GM04503 (cell line): ENCODE measurements at regions not wholly inside any gene's neighbourhood (a gene's known extent, or its start where the extent isn't known, plus 50 kb on each side); places are given as distances from the start of the nearest gene placed in this dataset.

ENCODE experiments used
- DNase-seq: peaks from one replicate; pipeline ENCODE4 v3.0.0-alpha.2; 2012; ENCODE audit warnings: low read depth

- DNase-seq: no peak
Measured at GRCh38 chr6:71396410-71396801, 107.8 kb downstream of the OGFRL1 start.

- no peak for DNase-seq
Measured at GRCh38 chr6:71399279-71399678, 110.7 kb downstream of the OGFRL1 start.

GRCh38 chr6:71400852-71401251 lies 112.2 kb downstream of the OGFRL1 start:
- DNase-seq: no peak

DNA sequence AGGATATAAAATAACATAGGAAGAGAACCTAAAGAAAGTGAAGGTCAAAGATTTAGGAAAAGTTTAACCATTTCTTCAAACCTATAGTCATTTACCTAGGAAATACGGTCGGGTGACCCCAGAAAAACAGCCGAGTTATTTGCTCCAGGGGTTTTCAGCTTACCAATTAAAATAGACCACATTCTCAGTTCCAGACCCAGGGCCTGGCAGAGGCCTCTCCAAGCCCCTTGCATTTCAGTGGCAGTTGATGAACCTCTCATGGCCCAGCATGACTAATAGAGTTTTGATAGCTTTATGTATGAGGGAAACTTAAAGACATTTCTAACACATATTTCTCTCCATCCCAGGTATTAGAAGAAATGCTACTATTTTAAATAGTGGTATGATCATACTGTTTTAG lies 113.5 kb downstream of the OGFRL1 start:
- no peak for DNase-seq

- DNase-seq: no peak
Measured at GRCh38 chr6:71403422-71404134, 115.0 kb downstream of the OGFRL1 start.

DNA sequence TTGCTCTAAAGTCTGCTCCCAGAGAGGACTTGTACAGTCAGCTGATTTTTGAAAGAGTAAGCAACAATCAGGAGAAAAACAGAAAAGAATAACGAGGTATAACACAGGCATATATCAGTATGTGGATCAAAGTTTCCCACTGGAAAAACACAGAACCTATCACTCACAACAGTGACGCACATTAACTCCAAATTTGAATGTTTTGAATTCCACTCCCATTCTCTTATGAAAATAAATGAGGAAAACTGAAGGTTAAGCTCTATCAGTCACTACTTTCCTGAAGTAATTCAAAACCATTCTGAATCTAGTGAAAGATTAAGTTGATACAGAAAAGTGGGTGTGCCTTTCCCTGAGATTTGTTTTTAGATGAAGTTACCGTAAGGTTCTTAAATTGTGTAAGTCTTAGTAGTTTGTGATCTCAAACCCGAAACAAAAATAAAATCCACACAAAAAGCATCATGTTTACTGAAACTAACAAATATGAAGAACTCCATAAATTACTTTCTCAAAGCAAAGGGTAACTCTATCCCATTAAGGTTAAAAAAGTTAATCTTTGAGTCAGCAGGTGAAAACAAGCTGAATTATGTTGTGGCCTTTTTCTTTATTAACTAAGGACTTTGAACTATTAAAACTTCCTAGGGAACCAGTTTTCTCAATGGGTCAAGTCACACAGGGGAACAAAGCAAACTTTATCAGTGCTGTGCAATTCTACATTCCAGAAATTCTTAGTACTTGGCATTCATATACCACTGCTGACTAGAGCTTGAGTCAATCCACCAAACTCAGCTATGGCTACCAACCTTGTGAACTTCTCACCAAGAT lies 115.7 kb downstream of the OGFRL1 start:
- DNase-seq: peak; percentile 70

DNA sequence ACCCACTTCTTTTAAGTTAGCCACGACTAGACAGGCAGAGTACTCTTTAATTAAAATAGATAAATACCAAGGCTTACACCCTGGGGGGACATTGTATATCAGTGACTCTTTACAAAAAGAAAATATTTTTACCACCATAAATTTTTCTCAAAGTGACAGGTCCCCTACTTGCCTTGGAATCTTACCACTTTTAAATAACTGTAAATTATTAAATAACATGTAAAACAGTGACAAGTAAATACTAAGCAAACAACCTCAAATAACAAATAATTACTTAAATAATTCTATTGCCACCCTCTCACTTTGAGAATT lies 116.3 kb downstream of the OGFRL1 start:
- no peak for DNase-seq

DNA sequence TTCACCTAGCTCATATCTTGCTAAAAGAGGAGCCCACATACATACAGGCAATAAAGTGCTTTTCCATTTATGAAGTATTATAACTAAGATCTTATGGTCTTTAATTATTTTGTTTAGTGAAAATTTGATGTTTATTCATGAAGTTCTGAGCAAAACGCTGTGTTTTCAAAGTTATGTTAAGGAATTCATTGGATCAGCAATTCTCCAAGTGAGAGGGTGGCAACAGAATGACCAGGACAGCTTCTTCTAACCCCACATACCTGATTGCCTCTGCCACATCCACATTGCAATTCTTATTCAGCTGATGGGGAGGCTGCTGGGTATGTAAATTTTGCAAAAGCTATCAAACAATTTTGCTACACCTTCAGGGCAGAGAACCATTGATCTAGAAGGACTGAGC lies 116.8 kb downstream of the OGFRL1 start:
- no peak for DNase-seq

DNA sequence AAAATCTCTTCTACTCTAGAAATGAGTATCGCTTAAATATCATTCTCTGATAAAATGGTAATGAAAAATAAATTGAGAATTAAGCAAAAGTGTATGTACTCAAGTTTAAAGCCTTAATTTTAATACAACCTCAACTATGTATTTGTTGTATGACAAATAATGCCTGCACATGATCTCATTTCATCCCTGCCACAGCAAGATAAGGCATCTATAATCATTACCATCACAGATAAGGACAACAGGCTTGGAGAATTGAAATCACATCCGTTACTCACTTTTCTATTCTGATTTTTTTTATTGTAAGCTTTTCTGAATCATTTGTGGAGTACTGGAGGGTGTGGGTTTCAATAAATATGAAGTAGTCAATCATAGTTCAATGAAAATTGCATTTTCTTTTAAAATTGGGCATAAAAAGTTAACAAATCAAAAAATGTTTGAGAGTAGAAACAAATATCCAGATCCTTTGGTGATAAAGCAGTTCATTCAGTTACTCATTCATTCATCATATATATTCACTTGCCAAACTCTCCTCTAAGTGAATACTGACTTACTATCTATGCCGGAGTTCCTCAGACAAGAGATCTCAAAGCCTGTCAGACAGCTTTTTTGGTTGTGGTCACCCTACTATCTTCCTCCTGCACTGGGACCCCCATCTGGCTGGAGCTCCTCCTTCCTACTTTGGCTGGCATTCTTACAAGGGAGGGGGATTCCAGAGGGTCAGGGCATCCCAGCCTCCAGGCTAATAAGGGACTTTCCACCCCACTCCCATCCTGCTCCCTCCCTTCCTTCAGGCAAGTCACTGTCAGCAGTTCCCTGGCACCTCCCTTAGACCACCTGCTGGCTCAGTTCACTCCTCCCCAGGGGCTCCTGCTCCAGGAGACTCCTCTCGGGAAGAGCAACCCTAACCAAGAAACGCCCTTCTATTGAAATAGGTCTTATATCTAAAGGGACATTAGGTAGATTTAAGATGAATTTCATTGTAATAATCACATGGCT lies 118.6 kb downstream of the OGFRL1 start:
- DNase-seq: no peak

DNA sequence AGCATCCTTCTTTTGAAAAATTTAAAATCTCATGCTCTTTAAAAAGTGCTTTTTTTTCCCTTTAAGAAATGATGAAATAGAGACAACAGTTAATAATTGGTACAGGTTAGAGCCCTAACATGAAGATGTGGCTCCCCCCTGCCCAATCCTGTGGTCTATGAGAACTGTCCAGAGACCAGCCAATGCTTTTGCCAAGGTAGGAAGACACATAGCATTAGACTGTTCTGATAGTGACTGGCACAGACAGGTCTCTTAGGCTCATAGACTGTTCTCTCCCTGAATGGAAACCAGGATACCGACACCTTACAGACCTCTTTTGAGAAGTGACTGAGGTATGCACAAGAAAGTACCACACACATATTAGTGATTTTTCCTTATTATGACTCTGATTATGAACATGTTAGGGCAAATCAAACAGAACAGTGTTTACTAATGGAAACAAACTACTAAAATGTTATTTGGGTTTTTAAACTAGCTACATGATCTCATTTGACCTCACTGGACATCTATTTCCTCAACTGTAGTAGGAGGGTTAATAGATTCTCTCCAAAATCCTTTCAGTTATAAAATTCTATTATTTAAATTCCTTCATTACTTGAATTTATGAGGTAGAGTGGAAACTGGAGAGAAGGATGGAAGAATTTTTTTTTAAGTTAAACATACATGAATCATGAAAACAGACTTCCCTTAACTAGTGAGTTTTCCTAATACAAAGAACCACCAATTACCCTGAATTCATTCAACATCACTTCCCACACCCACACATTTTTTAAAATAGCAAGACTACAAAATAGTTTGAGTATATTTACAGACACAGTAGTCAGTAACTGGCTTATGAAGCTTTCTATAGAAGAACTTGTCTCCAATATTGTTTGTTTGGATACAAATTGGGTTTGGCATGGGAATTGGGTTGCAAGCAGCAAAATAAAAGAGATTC lies 120.4 kb downstream of the OGFRL1 start:
- DNase-seq: no peak

- no peak for DNase-seq
Measured at GRCh38 chr6:71410164-71410566, 121.6 kb downstream of the OGFRL1 start.

DNA sequence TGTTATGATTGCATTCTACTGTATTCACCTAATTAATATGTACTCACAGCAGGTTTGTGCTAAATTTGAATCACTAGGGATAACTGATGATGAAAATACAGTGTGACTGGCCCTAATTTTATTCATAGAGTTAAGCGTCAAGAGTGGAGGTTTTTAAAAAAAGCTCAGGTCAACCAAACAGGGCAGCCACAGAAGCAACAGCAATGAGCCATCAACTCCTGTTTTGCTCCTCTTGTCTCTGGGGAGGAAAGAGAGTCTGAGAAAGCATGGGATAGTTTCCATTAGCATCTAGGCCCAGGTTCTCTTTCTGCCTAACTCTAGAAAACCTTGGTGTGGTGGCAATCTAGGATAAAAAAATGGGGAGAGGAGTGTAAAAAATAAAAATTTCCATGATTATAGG lies 122.1 kb downstream of the OGFRL1 start:
- DNase-seq: no peak

GRCh38 chr6:71411882-71412281 lies 123.3 kb downstream of the OGFRL1 start:
- DNase-seq: no peak

DNA sequence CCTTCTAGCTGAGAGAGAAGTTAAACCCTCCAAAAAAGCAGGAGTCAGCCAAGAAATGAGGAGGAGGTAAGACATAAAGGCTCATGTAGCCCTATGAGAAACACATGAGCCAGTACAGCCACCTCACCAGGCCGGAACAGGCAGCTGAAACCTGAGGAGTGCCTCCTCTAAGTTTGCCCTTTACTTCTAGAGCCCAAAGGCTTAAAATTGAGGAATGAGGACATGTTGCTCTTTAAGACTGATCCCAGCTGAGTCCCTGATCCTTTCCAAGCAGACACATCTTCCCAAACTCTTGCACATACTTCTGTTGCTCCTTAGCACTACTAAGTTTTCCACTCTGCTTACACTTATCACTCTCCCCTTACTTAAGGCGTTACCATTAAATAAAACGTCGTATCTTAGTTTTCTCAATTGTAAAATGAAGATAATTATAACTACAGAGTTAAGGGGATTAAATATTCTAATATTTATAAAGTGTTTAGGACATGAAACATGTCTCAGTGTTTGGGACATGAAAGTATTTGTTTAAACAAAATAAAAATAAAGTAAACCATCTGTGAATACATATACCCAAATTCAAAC lies 124.0 kb downstream of the OGFRL1 start:
- no peak for DNase-seq

- no peak for DNase-seq
Measured at GRCh38 chr6:71414486-71414885, 125.9 kb downstream of the OGFRL1 start.

DNA sequence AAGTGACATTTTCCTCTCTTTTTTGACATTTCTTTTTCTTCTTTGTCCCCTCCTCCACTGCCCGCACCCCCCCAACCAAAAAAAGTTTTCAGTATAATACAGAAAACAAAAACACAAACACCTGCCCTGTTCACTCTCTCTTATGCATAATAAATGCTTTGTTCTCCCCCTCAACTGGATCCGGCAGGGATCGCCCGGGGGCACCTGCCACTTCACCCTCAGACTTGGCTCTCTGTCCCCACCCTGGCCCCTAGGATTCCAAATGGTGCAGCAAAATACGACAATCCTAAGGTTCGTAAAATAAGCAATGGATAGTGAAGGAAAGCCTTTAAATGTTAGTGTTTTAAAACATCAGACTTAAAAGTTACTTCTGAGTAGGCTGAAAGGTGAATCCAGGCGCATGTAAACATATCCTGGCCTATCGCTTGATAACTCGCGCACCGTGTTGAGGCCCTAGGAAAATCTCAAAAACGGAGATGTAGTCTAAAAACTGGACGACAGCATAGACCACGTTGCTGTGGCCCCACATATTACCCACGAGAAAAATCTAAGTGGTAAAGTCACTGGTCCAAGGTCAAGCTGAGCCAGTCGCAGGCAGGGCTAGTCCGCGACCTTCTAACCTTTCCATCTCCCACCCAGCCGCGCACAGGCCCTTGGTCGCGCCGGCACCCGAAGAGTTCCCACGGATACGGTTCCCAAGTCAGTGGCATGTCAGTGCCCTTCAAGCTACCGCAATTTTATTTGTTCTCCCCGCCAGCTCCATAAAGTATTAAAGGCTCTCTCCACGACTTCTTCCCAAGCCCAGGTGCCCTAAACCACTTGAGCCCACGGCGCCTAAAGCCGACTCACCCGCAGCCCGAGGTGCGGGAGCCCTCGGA lies 130.8 kb downstream of the OGFRL1 start:
- DNase-seq: no peak

DNA sequence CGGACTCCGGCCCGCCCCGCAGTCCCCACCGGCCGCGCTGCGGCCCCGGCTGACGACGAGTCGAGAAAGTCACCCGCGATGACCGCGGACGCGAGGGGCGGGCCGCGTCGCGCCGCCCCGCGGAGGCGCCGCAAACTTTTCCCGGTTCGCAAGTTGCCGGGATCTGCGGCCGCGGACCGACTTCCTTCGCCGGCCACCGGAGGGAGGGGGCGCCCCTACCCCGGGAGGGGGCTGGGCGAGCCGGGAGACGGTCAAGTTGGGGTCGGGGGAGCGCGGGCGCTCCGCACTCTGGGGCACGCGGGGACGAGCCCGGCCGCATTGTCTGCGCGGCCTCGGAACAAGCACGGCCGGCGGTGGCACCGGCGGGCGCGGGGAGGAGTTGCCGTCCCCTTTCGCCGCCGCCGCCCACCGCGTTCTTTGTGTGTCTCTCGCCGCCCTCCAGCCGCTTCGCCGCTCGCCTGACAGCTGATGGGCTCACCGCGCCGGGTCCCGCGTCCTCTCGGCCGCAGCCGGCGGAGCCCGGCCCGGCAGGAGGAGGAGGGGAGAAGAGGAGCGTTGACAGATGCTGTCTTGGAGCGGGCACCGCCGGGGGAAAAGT lies 131.6 kb downstream of the OGFRL1 start:
- no peak for DNase-seq

GRCh38 chr6:71420693-71421328 lies 132.2 kb downstream of the OGFRL1 start:
- peak; percentile 76 for DNase-seq

DNA sequence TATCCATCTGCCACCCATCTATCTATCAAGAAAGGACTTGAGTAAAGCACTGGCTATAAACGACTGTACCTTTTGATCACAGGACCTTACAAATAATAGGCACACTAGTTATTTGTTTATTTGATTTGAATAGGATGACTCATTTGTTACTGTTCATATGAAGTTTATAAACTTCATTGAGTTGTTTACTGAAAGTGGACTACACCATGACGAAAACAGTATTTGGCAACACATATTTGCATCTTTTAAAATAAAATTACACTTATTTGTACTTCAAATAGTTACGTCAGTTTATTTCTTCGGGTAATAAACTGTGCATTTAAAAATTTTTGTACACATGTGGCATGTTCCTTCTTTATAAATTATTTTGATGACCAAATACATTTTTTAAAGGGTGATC lies 133.0 kb downstream of the OGFRL1 start:
- DNase-seq: no peak
